ENCODE measurements at regions not wholly inside any gene's neighbourhood (a gene's known extent, or its start where the extent isn't known, plus 50 kb on each side); places are given as distances from the start of the nearest gene placed in this dataset.

GRCh38 chr10:62619413-62619738, 185.1 kb upstream of the ADO start:
- Histone ChIP-seq H4K20me1 (ENCODE audit: control insufficient read depth, extremely low read depth, insufficient read depth, low read length) (no peaks in the 10 kb centered on the region), H3K4me2 (ENCODE audit: control insufficient read depth, extremely low read depth, insufficient read depth, low read depth, low read length) (no peak overlapping the region), H3K4me1 (ENCODE audit: control insufficient read depth, extremely low read depth, insufficient read depth, low read length) (peaks cover 4% of the 10 kb centered on the region), H3K9me3 (ENCODE audit: control insufficient read depth, low read depth, low read length) (no peaks in the 10 kb centered on the region), H3K27me3 (ENCODE audit: control insufficient read depth, extremely low read depth, insufficient read depth, low read length) (no peaks in the 10 kb centered on the region), H3K36me3 (ENCODE audit: control insufficient read depth in 2 of 2, extremely low read depth in 1 of 2, insufficient read depth in 2 of 2, low read length in 2 of 2) (no peaks in the 10 kb centered on the region), H3K27ac (ENCODE audit: control insufficient read depth, insufficient read depth, low read length) (no peak overlapping the region), H3K4me3 (ENCODE audit: control insufficient read depth in 2 of 3, extremely low read depth in 1 of 3, insufficient read depth in 2 of 3, low read depth in 1 of 3, low read length in 3 of 3) (no peak overlapping the region), H3K9ac (ENCODE audit: control insufficient read depth, extremely low read depth, insufficient read depth, low read length) (no peak overlapping the region), H2AFZ (ENCODE audit: control insufficient read depth, low read length) (no peak overlapping the region), H3K9me1 (ENCODE audit: control insufficient read depth, extremely low read depth, insufficient read depth, low read length) (no peaks in the 10 kb centered on the region), H3K79me2 (ENCODE audit: control insufficient read depth, insufficient read depth, low read length) (no peaks in the 10 kb centered on the region)
- DNase-seq (ENCODE audit: low read depth, low spot score) (no peak), FAIRE-seq (no peak)
- dilution Hi-C loops (cut with MboI; ENCODE audit: extremely low pct_ligation_motif_present, low sequenced_read_pairs): loop anchor here (25.0 kb wide), 1 partner anchor 193 kb away; the partner anchor contains the start of genes ADO and EGR2
- TF ChIP-seq CTCF (optimal IDR thresholded peaks at IDR 0.05 in 1 of 3, IDR thresholded peaks at IDR 0.05 in 1 of 3, conservative IDR thresholded peaks at IDR 0.05 in 1 of 3; ENCODE audit: extremely low read depth in 1 of 3, insufficient read depth in 2 of 3, low read length in 3 of 3) (no peak), EZH2 (IDR thresholded peaks at IDR 0.05; ENCODE audit: low read length) (no peak)

GRCh38 chr10:62620491-62620890, 184.0 kb upstream of the ADO start:
- Histone ChIP-seq H3K27ac (ENCODE audit: control insufficient read depth, insufficient read depth, low read length) (no peak overlapping the region), H3K4me1 (ENCODE audit: control insufficient read depth, extremely low read depth, insufficient read depth, low read length) (no peaks in the 10 kb centered on the region), H3K4me3 (ENCODE audit: control insufficient read depth in 2 of 3, extremely low read depth in 1 of 3, insufficient read depth in 2 of 3, low read depth in 1 of 3, low read length in 3 of 3) (no peak overlapping the region), H3K9me1 (ENCODE audit: control insufficient read depth, extremely low read depth, insufficient read depth, low read length) (no peaks in the 10 kb centered on the region), H4K20me1 (ENCODE audit: control insufficient read depth, extremely low read depth, insufficient read depth, low read length) (no peaks in the 10 kb centered on the region), H3K36me3 (ENCODE audit: control insufficient read depth in 2 of 2, extremely low read depth in 1 of 2, insufficient read depth in 2 of 2, low read length in 2 of 2) (no peaks in the 10 kb centered on the region), H3K4me2 (ENCODE audit: control insufficient read depth, extremely low read depth, insufficient read depth, low read depth, low read length) (no peak overlapping the region), H3K9me3 (ENCODE audit: control insufficient read depth, low read depth, low read length) (no peaks in the 10 kb centered on the region), H3K9ac (ENCODE audit: control insufficient read depth, extremely low read depth, insufficient read depth, low read length) (no peak overlapping the region), H3K27me3 (ENCODE audit: control insufficient read depth, extremely low read depth, insufficient read depth, low read length) (no peaks in the 10 kb centered on the region), H2AFZ (ENCODE audit: control insufficient read depth, low read length) (no peak overlapping the region), H3K79me2 (ENCODE audit: control insufficient read depth, insufficient read depth, low read length) (no peaks in the 10 kb centered on the region)
- FAIRE-seq (no peak), DNase-seq (ENCODE audit: low read depth, low spot score) (no peak)
- TF ChIP-seq CTCF (optimal IDR thresholded peaks at IDR 0.05 in 1 of 3, IDR thresholded peaks at IDR 0.05 in 1 of 3, conservative IDR thresholded peaks at IDR 0.05 in 1 of 3; ENCODE audit: extremely low read depth in 1 of 3, insufficient read depth in 2 of 3, low read length in 3 of 3) (no peak), EZH2 (IDR thresholded peaks at IDR 0.05; ENCODE audit: low read length) (no peak)
- dilution Hi-C loops (cut with MboI; ENCODE audit: extremely low pct_ligation_motif_present, low sequenced_read_pairs): loop anchor here (25.0 kb wide), 1 partner anchor 192 kb away; the partner anchor contains the start of genes ADO and EGR2
